GM21619 (cell line): ENCODE measurements at regions not wholly inside any gene's neighbourhood (a gene's known extent, or its start where the extent isn't known, plus 50 kb on each side); places are given as distances from the start of the nearest gene placed in this dataset.

Source experiments
- ATAC-seq: cut with Tn5 transposase; IDR thresholded peaks from one replicate; pipeline ENCODE4 v1.9.1; 2021; ENCODE audit not compliant: unreplicated experiment

GRCh38 chr6:40083141-40083920, 149.1 kb upstream of the MOCS1 start:
- no peak for ATAC-seq

GRCh38 chr6:40082278-40083043, 148.2 kb upstream of the MOCS1 start:
- no peak for ATAC-seq

- no peak for ATAC-seq
Observed at GRCh38 chr6:40077736-40078135, 143.5 kb upstream of the MOCS1 start.

- no peak for ATAC-seq
Observed at GRCh38 chr6:40077315-40077714, 143.1 kb upstream of the MOCS1 start.

- no peak for ATAC-seq
Observed at GRCh38 chr6:40075056-40075590, 140.9 kb upstream of the MOCS1 start.

GRCh38 chr6:40074306-40075055, 140.2 kb upstream of the MOCS1 start:
- ATAC-seq, result no peak

- no peak for ATAC-seq
Observed at GRCh38 chr6:40066372-40066771, 132.1 kb upstream of the MOCS1 start.

- no peak for ATAC-seq
Observed at GRCh38 chr6:40056865-40057264, 122.6 kb upstream of the MOCS1 start.

GRCh38 chr6:40054602-40055001, 120.3 kb upstream of the MOCS1 start:
- ATAC-seq, result no peak

GRCh38 chr6:40054186-40054585, 119.9 kb upstream of the MOCS1 start:
- ATAC-seq, result no peak

- no peak for ATAC-seq
Observed at GRCh38 chr6:40049128-40049527, 114.9 kb upstream of the MOCS1 start.

- no peak for ATAC-seq
Observed at GRCh38 chr6:40044196-40044595, 109.9 kb upstream of the MOCS1 start.

- no peak for ATAC-seq
Observed at GRCh38 chr6:40042232-40042631, 108.0 kb upstream of the MOCS1 start.

GRCh38 chr6:40039042-40039441, 104.8 kb upstream of the MOCS1 start:
- ATAC-seq, result no peak

- no peak for ATAC-seq
Observed at GRCh38 chr6:40038626-40039025, 104.4 kb upstream of the MOCS1 start.

- ATAC-seq, result no peak
Observed at GRCh38 chr6:40037271-40037670, 103.0 kb upstream of the MOCS1 start.

- ATAC-seq, result no peak
Observed at GRCh38 chr6:40036186-40036585, 101.9 kb upstream of the MOCS1 start.

- ATAC-seq, result no peak
Observed at GRCh38 chr6:40028449-40028848, 94.2 kb upstream of the MOCS1 start.

- ATAC-seq, result no peak
Observed at GRCh38 chr6:40022867-40023266, 88.6 kb upstream of the MOCS1 start.

GRCh38 chr6:40020166-40020565, 85.9 kb upstream of the MOCS1 start:
- no peak for ATAC-seq

GRCh38 chr6:40015530-40015929, 81.3 kb upstream of the MOCS1 start:
- no peak for ATAC-seq
